ENCODE measurements at regions not wholly inside any gene's neighbourhood (a gene's known extent, or its start where the extent isn't known, plus 50 kb on each side); places are given as distances from the start of the nearest gene placed in this dataset.

GRCh38 chr4:89541998-89542397, 234.4 kb upstream of the GPRIN3 start:
- DNase-seq: no peak

GRCh38 chr4:89539797-89540711, 232.5 kb upstream of the GPRIN3 start:
- DNase-seq: no peak

GRCh38 chr4:89539374-89539773, 231.8 kb upstream of the GPRIN3 start:
- DNase-seq: no peak

- no peak for DNase-seq
Observed at GRCh38 chr4:89538886-89539285, 231.3 kb upstream of the GPRIN3 start.

- DNase-seq: no peak
Observed at GRCh38 chr4:89538171-89538570, 230.6 kb upstream of the GPRIN3 start.

GRCh38 chr4:89537281-89537680, 229.7 kb upstream of the GPRIN3 start:
- no peak for DNase-seq

GRCh38 chr4:89535251-89535650, 227.7 kb upstream of the GPRIN3 start:
- no peak for DNase-seq

- no peak for DNase-seq
Observed at GRCh38 chr4:89534356-89534755, 226.8 kb upstream of the GPRIN3 start.

- DNase-seq: no peak
Observed at GRCh38 chr4:89531932-89532640, 224.5 kb upstream of the GPRIN3 start.

GRCh38 chr4:89528526-89529133, 221.0 kb upstream of the GPRIN3 start:
- DNase-seq: no peak

GRCh38 chr4:89521826-89522225, 214.2 kb upstream of the GPRIN3 start:
- DNase-seq: no peak

GRCh38 chr4:89519771-89520320, 212.2 kb upstream of the GPRIN3 start:
- no peak for DNase-seq

- no peak for DNase-seq
Observed at GRCh38 chr4:89518259-89518658, 210.7 kb upstream of the GPRIN3 start.

GRCh38 chr4:89514811-89515210, 207.2 kb upstream of the GPRIN3 start:
- DNase-seq: no peak

- no peak for DNase-seq
Observed at GRCh38 chr4:89511776-89512175, 204.2 kb upstream of the GPRIN3 start.

- DNase-seq: peak; percentile 65
Observed at GRCh38 chr4:89509708-89510281, 202.2 kb upstream of the GPRIN3 start.

GRCh38 chr4:89506866-89507491, 199.4 kb upstream of the GPRIN3 start:
- no peak for DNase-seq

- DNase-seq: no peak
Observed at GRCh38 chr4:89502581-89502980, 195.0 kb upstream of the GPRIN3 start.

- DNase-seq: no peak
Observed at GRCh38 chr4:89497517-89498308, 190.1 kb upstream of the GPRIN3 start.

- no peak for DNase-seq
Observed at GRCh38 chr4:89496851-89497250, 189.3 kb upstream of the GPRIN3 start.

GRCh38 chr4:89493367-89493766, 185.8 kb upstream of the GPRIN3 start:
- DNase-seq: no peak

- DNase-seq: peak; percentile 51
Observed at GRCh38 chr4:89492581-89493071, 185.0 kb upstream of the GPRIN3 start.
